Mucosa of descending colon (tissue), 3 donors: ENCODE measurements at regions not wholly inside any gene's neighbourhood (a gene's known extent, or its start where the extent isn't known, plus 50 kb on each side); places are given as distances from the start of the nearest gene placed in this dataset.
A peak's percentile ranks its signal among the peaks of the same experiment; 100 is the strongest.

Experiments used
- ATAC-seq: fragments of 200-7000 bp; cut with Tn5 transposase; one replicate; pipeline ENCODE4 v1.9.1; 2020; ENCODE audit warnings: mild to moderate bottlenecking, moderate library complexity
- DNase-seq, 3 donors: peaks; one replicate each; pipeline ENCODE4 v3.0.0-alpha.2; 2020
- H3K36me3 ChIP-seq: fragments of 200-600 bp; one replicate; pipeline ENCODE4 v1.8.0; 2021; ENCODE audit warnings: low read depth, mild to moderate bottlenecking
- H3K4me1 ChIP-seq: fragments of 200-600 bp; one replicate; pipeline ENCODE4 v1.8.0; 2021; ENCODE audit warnings: low read depth, mild to moderate bottlenecking
- H3K4me3 ChIP-seq: fragments of 200-600 bp; one replicate; pipeline ENCODE4 v1.8.0; 2021; ENCODE audit warnings: mild to moderate bottlenecking
- H3K9me3 ChIP-seq: fragments of 200-600 bp; one replicate; pipeline ENCODE4 v1.8.0; 2021; ENCODE audit warnings: mild to moderate bottlenecking
- intact Hi-C, 2 donors: fragments of 100-400 bp; cut with DNase I in 1 of 2; cut with micrococcal nuclease in 1 of 2; formaldehyde crosslinking; loops; one replicate each; pipeline versions ENCODE4 v1.11.0 to v1.11.1; 2022; cut with DNase I, micrococcal nuclease
- TF ChIP-seq, protein P1 (sequence below): fragments of 200-600 bp; IDR thresholded peaks from one replicate; pipeline ENCODE4 v1.8.0; 2022; ENCODE audit warnings: antibody characterized with exemption, mild to moderate bottlenecking
- donor health status: DM: no; HTN: no; CAD: no; lungs with moderate emphysema.
- donor health status: DM: no; HTN: no; CAD: no.
- donor health status: DM: no; HTN: yes; CAD: no.

DNA sequence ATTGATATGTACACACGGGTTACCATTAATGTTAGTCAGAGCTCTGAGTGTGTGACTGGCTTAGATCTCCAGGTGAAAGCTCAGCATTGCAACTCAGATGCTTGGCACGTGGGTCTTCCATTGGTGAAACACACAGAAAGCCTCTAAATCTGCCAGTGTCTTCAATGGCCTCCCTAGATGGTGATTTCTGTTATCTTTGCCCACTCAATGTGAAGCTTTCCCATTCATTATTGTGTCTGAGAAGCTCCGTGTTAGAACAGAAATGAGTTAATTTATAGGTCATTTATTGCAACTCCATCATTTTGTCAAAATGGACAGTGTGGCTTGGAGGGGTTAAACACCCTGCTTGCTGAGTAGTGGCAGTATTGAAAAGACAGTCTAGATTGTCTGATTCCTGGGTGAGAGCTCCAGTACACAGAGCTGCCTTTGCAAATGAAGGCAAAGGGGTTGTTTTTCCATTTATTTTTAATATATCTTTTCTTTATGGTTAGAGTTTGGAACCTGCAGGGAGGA is 64.7 kb upstream of the GCFC2 start:
- Histone ChIP-seq H3K36me3 (no peaks in the 10 kb centered on the region), H3K4me3 (no peak overlapping the region), H3K4me1 (no peaks in the 10 kb centered on the region), H3K9me3 (no peaks in the 10 kb centered on the region)
- TF ChIP-seq, protein P1, sequence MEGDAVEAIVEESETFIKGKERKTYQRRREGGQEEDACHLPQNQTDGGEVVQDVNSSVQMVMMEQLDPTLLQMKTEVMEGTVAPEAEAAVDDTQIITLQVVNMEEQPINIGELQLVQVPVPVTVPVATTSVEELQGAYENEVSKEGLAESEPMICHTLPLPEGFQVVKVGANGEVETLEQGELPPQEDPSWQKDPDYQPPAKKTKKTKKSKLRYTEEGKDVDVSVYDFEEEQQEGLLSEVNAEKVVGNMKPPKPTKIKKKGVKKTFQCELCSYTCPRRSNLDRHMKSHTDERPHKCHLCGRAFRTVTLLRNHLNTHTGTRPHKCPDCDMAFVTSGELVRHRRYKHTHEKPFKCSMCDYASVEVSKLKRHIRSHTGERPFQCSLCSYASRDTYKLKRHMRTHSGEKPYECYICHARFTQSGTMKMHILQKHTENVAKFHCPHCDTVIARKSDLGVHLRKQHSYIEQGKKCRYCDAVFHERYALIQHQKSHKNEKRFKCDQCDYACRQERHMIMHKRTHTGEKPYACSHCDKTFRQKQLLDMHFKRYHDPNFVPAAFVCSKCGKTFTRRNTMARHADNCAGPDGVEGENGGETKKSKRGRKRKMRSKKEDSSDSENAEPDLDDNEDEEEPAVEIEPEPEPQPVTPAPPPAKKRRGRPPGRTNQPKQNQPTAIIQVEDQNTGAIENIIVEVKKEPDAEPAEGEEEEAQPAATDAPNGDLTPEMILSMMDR = no peak
- intact Hi-C loops = no loop called here
- DNase-seq (no peak), ATAC-seq (no peak)

DNA sequence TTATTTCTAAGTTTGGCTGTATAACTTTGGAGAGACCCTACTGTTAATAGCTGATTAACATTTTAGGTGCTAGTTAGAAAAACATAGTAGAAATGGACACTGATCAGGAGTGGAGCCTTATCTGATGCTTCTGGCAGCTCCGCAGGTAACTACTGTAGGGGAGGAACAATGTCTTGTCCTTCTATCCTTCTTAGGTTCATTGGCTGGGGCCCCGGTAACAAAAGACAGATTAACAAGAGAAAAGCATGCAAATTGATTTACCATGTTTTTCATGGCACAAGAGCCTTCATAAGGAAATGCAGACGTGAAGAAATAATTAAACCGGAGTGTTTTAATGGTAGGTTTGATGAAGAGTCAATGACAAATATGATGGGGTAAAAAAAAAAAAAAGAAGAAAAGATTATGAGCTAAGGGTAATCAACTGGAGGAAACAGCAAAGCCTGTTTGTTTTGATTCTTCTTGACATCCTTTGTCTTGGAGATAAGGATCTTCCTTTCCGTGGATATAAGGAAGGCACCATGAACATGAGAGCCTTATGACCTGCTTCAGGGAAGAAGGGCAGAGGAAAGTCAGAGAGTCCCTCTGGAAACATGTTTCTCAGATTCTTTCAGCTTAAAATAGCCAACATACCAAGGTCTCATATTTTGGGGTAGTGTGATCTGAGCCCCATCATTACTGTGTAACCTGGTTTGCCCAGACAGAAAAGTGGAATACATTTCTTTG is 62.4 kb upstream of the GCFC2 start:
- intact Hi-C loops = no loop called here
- no peak for ATAC-seq
- Histone ChIP-seq H3K9me3 (no peaks in the 10 kb centered on the region), H3K36me3 (no peaks in the 10 kb centered on the region), H3K4me1 (no peaks in the 10 kb centered on the region), H3K4me3 (no peak overlapping the region)
- TF ChIP-seq, protein P1 = no peak
- DNase-seq = no peak

DNA sequence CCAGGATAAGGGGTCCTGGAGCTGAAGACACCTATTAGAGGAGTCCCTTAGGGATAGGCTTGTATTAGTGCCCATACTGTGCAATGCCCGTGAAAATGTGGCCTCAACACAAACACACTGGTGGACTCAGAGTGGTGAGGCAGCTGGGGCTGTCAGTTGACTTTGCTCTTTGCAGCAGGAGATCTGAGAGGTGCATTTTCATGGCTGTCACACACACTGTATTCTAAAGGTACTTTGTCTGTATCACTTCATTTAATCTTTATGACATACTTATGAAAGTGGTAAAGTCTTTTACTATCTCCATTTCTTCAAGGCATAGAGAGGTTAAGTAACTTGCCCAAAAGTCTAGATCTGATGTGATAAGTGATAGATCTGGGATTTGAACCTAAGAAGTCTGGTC is 55.1 kb upstream of the GCFC2 start:
- Histone ChIP-seq H3K9me3 (no peaks in the 10 kb centered on the region), H3K4me3 (no peak overlapping the region), H3K36me3 (no peaks in the 10 kb centered on the region), H3K4me1 (peaks cover 10% of the 10 kb centered on the region)
- DNase-seq (peak in 2 of 3 donors; percentile 17 to 26), ATAC-seq (peak; percentile 66)
- TF ChIP-seq, protein P1 = no peak
- intact Hi-C loops = no loop called here

DNA sequence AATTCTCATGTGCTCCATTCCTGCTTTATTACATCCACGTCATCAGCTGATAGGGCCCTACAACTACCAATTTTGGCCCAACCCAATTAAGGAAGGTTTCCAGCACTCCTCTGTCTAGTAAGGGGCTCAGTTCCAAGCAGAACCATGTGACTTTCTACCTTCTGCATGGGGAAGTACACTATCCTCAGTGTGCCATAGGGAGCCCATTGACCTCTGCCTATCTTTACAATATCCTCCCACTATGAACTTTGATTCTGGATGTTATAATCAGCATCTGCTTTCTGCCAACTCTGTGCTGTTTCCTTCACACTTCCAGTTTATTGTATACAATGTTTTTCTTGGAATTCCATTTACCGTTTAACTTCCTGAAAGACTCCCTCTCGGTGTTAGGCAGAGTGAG is 53.9 kb upstream of the GCFC2 start:
- Histone ChIP-seq H3K4me3 (no peak overlapping the region), H3K9me3 (no peaks in the 10 kb centered on the region), H3K4me1 (peaks cover 10% of the 10 kb centered on the region), H3K36me3 (no peaks in the 10 kb centered on the region)
- TF ChIP-seq, protein P1 = no peak
- intact Hi-C loops = no loop called here
- ATAC-seq (peak; percentile 95), DNase-seq (peak in 1 of 3 donors; percentile 58)
